SK-N-SH treated with all-trans-retinoic acid at 6 μM for 48 hours (cell line): ENCODE measurements at regions not wholly inside any gene's neighbourhood (a gene's known extent, or its start where the extent isn't known, plus 50 kb on each side); places are given as distances from the start of the nearest gene placed in this dataset.

Experiments
- CREB5 ChIP-seq: fragments of 250-450 bp; sonication (Bioruptor Pico); IDR thresholded peaks from 2 replicates; pipeline ENCODE4 v1.5.1; 2020; ENCODE audit warnings: low read depth, mild to moderate bottlenecking, moderate library complexity
- POU6F1 ChIP-seq: fragments of 250-450 bp; sonication (Bioruptor Pico); IDR thresholded peaks from 2 replicates; pipeline ENCODE4 v1.8.0; 2021; ENCODE audit warnings: low read depth, mild to moderate bottlenecking, moderate library complexity, borderline replicate concordance
- RARB ChIP-seq: fragments of 250-450 bp; sonication (Bioruptor Pico); IDR thresholded peaks from 2 replicates; pipeline ENCODE4 v1.8.0; 2021; ENCODE audit warnings: mild to moderate bottlenecking, moderate library complexity
- SNAI2 ChIP-seq: fragments of 250-450 bp; sonication (Bioruptor Pico); IDR thresholded peaks from 2 replicates; pipeline ENCODE4 v1.5.0; 2020; ENCODE audit warnings: mild to moderate bottlenecking, moderate library complexity
- TSHZ2 ChIP-seq: fragments of 250-450 bp; sonication (Bioruptor Pico); IDR thresholded peaks from 2 replicates; pipeline ENCODE4 v1.5.0; 2020; ENCODE audit warnings: mild to moderate bottlenecking, moderate library complexity
- ZFP3 ChIP-seq: fragments of 250-450 bp; sonication (Bioruptor Pico); IDR thresholded peaks from 2 replicates; pipeline ENCODE4 v1.5.0; 2020; ENCODE audit warnings: mild to moderate bottlenecking, moderate library complexity
- ZFP30 ChIP-seq: fragments of 450-650 bp; formaldehyde crosslinking; IDR thresholded peaks from 2 replicates; pipeline ENCODE4 v1.5.0; 2022; ENCODE audit warnings: mild to moderate bottlenecking, moderate library complexity
- ZNF565 ChIP-seq: fragments of 450-650 bp; formaldehyde crosslinking; conservative IDR thresholded peaks from 2 replicates; pipeline ENCODE4 v1.5.0; 2020; ENCODE audit warnings: low read depth, mild to moderate bottlenecking, moderate library complexity

DNA sequence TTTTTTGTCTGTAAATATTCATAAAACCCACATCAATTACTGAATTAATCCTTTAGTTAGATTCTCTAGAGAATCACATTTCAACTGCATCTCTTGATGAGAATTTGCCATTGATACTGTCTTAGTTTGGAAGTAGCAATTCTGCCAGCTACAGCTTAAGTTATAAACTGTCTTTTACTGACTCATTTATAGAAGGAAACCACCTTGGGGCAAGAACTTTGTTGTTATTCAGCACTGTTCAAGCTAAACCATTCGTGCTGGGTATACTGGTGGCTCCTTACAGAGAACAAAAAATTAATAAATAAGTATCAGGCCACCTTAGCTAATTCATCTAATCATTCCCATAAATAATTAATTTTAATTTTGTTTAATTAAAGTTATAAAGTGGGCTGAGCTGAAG, 1082.6 kb upstream of the CELF4 start:
- TF ChIP-seq ZFP3, result no peak
- no peak for TF ChIP-seq TSHZ2 (CRISPR knock-in tag)
- no peak for TF ChIP-seq SNAI2 (CRISPR knock-in tag)
- no peak for TF ChIP-seq CREB5 (CRISPR knock-in tag)
- no peak for TF ChIP-seq ZFP30 (CRISPR knock-in tag)
- no peak for TF ChIP-seq RARB
- no peak for TF ChIP-seq ZNF565 (CRISPR knock-in tag)
- TF ChIP-seq POU6F1 (CRISPR knock-in tag), result no peak
